GM19463 (cell line): ENCODE measurements at regions not wholly inside any gene's neighbourhood (a gene's known extent, or its start where the extent isn't known, plus 50 kb on each side); places are given as distances from the start of the nearest gene placed in this dataset.

Source experiments
- ATAC-seq: cut with Tn5 transposase; IDR thresholded peaks from one replicate; pipeline ENCODE4 v1.9.1; 2021; ENCODE audit warnings: mild to moderate bottlenecking, moderate library complexity; ENCODE audit not compliant: unreplicated experiment

GRCh38 chr15:70258369-70259027 lies 160.8 kb upstream of the TLE3 start:
- ATAC-seq: peak; percentile 70

DNA sequence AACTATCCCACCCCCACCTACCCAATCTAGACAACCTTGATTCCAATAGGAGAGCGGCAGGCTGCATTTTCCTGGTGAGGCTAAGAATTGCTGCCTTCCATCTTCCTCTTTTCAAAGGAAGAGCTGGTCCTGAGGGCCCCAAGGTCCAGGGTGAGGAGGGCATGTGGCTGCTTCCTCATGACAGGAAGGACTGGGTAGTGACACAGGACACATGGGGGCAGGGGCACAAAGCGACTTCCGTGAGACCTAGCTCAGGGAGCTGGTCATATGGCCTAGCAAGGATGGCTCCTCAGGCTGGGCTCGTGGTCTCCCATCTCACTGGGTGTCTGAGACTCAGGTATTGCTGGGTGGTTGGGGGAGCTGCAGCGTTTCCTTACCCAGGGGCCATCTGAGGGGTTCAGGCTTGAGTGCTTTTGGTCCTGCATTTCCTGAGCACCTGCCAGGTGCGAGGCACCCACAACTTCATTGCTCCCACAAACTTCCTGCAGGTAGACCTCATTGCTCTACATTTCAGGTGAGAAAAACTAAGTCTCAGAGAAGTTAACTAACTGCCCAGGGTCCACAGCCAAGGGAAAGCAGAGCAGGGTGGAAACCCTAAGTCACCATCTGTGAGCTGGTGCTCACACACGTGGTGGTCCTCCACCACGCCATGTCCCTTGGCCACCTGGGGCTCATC lies 160.0 kb upstream of the TLE3 start:
- ATAC-seq: no peak

GRCh38 chr15:70257047-70257446 lies 159.3 kb upstream of the TLE3 start:
- ATAC-seq: no peak

DNA sequence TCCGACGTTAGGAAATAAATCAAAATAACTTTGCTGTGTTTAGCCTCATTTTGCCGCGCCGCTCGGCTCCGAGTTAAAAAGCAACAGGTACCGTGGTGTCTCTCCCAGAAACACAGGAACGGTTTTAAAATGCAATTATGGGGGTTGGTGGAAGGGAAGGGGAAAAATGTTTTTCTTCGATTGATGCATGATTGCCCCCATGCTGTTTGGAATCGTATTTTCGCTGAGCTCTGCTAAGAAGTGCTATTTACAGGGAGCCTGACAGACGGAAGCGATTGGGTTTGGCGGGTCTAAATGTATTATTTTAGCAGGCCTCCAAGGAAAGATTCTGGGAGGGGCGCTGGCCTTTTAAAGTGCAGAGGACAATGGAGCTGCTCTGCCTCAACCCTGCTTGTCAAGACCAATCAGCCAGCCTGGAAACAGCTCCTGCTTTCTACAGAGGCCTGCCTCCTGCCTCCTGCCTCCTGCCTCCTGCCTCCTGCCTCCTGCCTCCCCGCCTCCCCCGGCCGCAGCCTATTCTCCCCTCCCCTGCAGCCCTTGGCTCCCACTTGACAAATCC lies 156.7 kb upstream of the TLE3 start:
- no peak for ATAC-seq

- ATAC-seq: no peak
Measured at GRCh38 chr15:70253461-70254156, 155.9 kb upstream of the TLE3 start.

GRCh38 chr15:70252951-70253320 lies 155.2 kb upstream of the TLE3 start:
- ATAC-seq: no peak

DNA sequence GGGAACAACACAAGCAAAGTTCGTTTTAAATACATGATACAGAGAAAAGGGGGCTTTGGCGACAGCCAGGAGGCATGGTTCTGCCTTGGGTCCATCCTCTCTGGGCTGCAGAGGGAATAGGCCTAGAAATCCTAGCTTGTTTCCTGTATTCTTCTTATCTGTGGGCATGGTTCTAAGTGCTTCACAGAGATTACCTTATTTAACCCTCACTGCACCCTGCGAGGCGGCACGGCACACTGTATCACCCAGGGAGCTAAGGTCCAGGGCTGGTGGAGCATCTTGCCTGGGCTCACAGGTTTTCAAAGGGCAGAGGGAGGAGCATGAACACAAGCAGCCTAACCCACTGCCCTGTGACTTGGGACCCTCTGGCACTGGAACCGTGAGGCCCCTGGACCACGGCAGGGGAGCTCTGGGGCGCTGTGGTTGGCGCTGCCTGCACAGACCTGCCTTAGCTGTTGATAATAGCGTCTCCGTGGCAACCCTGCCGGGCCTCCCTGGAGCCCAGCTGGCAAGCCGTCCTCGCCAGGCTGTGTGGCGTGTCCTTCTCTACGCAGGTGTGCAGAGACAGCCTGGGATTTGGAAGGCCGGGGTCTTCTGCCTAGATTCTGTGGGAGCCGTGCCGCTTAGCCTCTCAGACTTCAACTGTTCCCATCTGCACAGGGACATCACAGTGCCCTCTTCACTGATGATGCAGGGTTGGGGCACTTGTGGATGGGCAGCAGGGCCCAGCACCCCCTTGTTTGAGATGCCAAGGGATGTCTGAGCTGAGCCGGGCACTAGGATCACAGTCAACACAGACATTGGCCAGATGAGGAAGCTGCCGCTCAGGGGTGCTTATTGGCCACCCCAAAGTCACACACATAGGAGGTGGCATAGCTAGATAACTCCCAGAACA lies 154.6 kb upstream of the TLE3 start:
- ATAC-seq: no peak

- ATAC-seq: no peak
Measured at GRCh38 chr15:70251246-70251990, 153.7 kb upstream of the TLE3 start.

DNA sequence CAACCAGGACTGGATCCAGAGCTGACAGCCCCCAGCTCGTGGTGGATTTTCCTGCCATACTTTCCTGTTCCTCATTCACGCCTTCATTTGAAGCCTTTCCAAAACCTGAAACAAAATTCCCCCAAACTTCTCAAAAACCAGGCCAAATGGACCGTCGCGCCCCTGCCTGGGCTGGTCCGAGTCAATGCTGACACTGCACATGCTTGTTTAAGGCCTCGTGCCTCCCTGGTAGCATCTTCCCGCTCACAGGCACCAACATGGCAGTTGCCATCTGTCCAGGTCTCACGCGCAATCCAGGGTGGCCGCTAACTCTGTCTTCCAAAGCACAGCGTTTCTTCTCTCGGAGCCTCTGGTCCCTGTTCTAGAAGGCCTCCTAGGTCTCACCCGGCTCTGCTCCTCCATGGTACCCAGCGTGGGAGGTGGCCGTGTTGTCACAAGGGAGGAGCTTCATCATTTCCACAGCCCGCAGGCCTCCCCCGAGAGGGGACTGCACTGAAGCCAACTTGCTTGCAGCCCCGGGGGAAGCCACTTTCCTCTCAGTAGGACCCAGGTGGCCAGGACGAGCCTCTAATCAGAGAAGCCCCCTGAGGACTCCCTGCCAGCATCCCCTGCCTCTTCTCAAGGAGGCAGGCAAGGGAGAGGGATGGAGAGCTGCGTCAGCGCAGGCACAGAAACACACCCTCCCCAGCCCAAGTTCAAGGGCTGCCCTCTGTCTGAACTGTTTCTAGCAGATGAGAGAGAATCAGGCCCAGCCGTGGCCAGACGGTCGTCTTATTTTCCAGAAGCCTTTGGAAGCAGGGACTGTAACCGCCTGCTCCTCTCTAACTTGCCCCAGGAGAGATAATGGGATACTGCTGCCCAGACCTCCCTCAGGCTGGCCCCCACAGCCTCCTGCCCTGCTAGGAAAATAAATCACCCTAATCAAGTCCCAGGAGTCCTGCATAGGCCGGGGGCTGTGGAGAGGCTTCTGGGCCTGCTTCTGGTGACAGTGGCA lies 152.8 kb upstream of the TLE3 start:
- no peak for ATAC-seq

DNA sequence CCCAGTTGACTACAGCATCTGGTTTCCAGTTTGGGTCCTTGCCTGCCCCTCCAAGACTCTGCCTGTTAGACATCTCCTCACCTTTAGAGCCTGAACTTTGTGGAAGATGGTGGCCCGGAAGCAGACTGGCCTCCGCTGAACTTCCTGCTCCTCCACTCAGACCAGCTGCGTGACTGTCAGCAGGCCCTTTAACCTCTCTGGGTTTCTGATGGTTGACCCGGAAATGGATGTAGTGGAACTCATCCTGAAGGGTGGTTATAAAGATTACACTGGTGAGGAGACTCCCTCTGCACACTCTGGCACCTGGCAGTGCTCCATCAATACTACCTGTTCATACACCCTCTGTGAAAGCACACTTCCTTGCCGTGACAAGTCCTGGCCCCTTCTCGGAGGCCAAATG lies 151.9 kb upstream of the TLE3 start:
- no peak for ATAC-seq

DNA sequence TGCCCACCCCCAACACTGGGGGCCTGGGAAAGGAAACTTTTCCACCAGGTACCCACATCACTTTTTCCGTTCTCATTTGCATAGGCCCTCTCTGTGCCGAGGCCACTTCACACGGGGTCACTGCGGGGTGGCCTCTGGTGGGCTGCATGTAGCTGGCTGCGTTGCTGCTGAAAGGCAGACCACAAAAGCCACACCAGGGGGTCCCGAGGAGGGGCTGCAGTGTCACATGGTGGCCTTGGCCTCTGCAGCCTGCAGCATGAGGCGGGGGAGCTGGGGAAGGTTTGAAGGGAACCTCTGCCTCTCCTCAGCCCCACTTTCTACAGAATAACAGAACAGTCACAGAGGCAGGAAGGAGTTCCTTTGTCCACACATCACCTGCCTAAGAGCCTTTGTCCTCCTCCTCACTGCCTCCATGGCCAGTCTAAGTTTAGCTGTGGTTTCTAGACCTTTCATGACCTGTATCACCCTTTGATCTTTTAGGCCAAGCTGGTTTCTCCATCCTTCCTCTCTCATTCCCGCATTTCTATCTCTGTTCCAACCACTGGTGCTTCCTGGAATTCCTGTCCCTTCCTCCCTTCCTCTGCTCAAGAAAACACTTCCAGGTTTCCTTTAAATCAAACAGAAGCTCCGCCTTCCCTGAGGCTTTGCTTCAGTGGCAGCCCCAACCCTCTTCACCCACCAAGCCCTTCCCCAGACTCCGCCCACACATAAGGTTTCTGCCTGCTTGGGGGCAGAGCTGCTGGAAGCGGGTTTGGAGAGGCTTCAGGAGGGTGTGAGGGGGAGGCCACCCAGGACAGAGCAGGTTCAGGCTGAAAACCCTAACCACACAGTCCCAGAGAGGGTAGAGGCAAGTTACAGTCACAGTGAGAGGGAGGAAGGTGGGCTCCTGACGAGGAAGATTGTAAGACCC lies 150.7 kb upstream of the TLE3 start:
- ATAC-seq: no peak

- no peak for ATAC-seq
Measured at GRCh38 chr15:70247281-70247680, 149.6 kb upstream of the TLE3 start.

DNA sequence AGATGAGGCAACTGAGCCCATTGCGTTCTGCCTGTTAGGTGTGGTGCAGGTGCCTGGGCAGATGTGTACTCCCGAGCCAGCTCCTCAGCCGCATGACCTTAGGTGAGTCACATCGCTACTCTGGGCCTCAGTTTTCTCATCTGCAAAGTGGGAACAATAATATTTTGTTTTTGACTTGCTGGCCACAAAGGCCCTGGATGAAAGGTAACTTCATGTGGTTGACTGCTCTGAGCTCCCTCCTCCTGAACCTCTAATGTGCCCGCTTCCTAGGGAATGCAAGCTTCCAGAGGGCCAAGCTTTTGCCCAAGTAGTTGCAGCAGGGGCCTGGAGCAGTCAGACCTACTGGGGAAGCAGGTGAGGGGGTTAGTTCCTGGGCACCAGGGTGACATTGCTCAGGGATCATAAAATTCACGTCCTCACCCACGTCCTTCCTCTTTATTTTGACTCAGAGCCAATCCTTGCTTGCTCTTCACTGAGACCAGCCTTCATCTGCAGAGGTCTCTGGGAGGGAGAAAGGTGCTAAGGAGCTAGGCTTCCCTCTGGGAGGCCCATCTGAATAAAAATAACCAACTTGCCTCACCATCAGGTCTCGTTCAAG lies 149.0 kb upstream of the TLE3 start:
- ATAC-seq: no peak

DNA sequence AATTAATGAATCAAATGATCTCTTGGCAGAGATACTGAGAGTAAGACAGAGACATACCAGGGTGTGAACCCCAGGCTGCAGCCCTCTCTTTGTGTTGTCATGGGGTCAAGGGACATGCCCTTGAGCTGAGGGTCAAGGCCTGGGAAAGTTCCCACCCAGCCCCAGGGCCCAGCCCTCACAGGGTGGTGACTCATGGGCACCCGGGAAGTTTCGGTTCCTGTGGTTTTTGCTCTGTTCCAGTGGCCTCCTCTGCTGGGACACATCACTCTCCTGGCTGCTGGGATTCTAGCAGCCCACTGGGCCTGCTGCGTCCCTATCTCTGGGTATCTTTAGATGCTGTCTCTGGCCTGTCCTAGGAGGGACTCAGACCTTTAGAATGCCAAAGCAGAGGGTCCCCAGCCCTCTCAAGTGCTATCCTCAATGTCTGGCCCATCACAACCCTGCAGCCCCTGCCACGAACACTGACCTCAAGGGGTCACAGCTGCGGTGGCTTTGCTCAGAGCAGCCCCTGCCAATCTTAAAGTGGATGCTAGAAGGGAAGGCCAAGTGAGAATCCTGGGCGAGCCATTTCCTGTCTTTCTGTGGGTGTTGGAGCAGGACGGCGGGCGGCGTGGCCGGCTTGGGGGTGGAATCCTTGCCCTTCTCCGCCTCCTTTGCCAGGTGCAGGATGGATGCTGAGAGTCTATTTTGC lies 148.4 kb upstream of the TLE3 start:
- ATAC-seq: peak; percentile 64

GRCh38 chr15:70244978-70245542 lies 147.3 kb upstream of the TLE3 start:
- ATAC-seq: no peak

DNA sequence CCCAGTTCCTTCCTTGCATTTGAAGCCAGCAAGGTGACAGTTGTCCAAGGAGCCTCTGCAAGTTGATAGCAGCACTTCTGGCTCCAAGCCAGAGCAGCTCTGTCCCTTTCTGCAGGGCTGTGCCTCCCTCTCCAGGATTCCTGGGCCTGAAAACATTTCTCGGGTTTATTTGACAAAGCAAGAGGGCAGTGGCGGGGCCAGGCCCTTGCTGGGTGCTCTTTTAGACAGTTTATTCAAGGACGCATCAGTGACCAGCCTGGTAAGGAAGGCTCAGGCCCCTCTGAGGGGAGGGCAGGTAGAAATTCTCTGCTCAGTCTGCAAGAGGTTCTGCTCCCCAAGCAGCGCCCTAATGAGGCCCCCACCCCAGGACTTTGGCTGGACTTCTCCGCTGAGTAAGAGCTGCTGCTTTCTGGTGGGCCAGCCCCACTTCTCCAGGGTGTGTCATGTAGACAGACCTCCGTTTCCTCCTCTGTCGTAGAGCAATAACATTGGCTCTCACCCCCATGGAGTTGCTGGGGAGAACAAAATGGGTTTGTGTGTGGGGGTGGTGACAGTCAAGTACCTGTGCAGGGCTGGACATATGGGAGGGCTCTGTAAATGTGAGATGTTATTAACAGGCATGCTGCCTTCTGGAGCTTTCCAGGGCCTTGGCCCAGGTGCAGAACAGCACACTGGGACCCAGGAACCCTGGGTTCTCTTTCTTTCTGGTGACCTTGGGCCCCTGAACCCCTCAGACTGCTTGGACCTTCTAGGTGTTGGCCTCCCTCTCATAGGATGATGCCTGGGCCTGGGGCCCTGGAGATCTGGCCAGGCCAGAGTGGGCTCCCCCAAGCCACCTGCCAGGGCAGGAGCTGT lies 146.2 kb upstream of the TLE3 start:
- ATAC-seq: no peak
